ENCODE measurements at regions not wholly inside any gene's neighbourhood (a gene's known extent, or its start where the extent isn't known, plus 50 kb on each side); places are given as distances from the start of the nearest gene placed in this dataset.

DNA sequence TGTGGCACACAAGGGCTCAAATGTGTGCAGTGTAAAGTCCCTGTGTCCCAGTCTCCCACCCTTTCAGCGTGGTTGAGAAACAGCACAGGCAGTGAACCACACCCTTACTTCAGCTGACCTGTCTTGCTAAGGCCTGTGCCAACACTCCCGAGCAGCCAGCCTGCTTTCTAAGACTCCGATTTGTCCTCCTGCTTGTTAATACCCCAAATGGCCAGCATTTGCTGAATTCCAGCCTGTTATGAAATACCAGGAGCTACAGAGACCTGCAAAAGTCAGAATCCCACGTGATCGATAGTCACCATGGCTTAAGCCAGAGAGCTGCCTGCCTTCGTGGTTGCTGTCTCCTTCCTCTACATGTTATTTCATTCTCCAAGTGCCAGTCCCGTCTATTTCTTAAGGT is 200.5 kb downstream of the FGF9 start:
- TF ChIP-seq, protein P1, sequence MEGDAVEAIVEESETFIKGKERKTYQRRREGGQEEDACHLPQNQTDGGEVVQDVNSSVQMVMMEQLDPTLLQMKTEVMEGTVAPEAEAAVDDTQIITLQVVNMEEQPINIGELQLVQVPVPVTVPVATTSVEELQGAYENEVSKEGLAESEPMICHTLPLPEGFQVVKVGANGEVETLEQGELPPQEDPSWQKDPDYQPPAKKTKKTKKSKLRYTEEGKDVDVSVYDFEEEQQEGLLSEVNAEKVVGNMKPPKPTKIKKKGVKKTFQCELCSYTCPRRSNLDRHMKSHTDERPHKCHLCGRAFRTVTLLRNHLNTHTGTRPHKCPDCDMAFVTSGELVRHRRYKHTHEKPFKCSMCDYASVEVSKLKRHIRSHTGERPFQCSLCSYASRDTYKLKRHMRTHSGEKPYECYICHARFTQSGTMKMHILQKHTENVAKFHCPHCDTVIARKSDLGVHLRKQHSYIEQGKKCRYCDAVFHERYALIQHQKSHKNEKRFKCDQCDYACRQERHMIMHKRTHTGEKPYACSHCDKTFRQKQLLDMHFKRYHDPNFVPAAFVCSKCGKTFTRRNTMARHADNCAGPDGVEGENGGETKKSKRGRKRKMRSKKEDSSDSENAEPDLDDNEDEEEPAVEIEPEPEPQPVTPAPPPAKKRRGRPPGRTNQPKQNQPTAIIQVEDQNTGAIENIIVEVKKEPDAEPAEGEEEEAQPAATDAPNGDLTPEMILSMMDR (IDR thresholded peaks at IDR 0.05; ENCODE audit: low read depth, low read length) = no peak
- TF ChIP-seq POLR2A (IDR thresholded peaks at IDR 0.05; ENCODE audit: extremely low read depth, insufficient read length) (no peak), MYC (IDR thresholded peaks at IDR 0.05; ENCODE audit: low read depth, low read length) (no peak)
- TF ChIP-seq, protein P2, sequence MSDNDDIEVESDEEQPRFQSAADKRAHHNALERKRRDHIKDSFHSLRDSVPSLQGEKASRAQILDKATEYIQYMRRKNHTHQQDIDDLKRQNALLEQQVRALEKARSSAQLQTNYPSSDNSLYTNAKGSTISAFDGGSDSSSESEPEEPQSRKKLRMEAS (IDR thresholded peaks at IDR 0.05; ENCODE audit: low read depth, low read length) = no peak
